ENCODE measurements at regions not wholly inside any gene's neighbourhood (a gene's known extent, or its start where the extent isn't known, plus 50 kb on each side); places are given as distances from the start of the nearest gene placed in this dataset.
"Not testable (repeated sequence)": the region's sequence is repeated elsewhere in the genome, so short reads cannot be mapped to it uniquely, and the experiment has no call there.

DNA sequence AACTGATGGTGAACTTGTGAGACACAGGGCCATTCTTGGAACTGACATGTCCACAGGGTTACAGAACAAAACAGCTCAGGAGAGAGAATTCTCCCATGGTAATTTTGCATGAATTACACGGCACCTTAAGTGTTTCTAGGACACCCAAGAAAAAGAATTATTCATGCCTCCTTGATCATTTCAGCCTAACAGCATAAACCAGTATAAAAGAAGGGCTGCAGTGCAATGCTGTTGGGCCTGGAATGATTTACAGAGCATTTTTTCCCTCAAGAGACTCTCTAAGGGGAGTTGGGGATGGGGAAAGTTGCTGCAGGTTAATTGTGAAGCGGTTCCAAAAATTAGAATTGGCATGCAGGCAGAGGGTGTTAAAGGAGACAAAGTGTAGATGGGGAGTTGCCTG, 136.4 kb upstream of the FBXL7 start:
- H3K4me1 ChIP-seq (ENCODE audit: control insufficient read depth, extremely low read depth, insufficient read depth, low read length): no peaks in the 10 kb centered on the region
- H3K79me2 ChIP-seq (ENCODE audit: control insufficient read depth, insufficient read depth, low read length): no peaks in the 10 kb centered on the region
- DNase-seq (ENCODE audit: low read depth, low spot score) (no peak), FAIRE-seq (no peak)
- H3K9ac ChIP-seq (ENCODE audit: control insufficient read depth, extremely low read depth, insufficient read depth, low read length): no peak overlapping the region
- H2AFZ ChIP-seq (ENCODE audit: control insufficient read depth, low read length): no peak overlapping the region
- H3K36me3 ChIP-seq (ENCODE audit: control insufficient read depth in 2 of 2, extremely low read depth in 1 of 2, insufficient read depth in 2 of 2, low read length in 2 of 2): no peaks in the 10 kb centered on the region
- TF ChIP-seq, protein P1, sequence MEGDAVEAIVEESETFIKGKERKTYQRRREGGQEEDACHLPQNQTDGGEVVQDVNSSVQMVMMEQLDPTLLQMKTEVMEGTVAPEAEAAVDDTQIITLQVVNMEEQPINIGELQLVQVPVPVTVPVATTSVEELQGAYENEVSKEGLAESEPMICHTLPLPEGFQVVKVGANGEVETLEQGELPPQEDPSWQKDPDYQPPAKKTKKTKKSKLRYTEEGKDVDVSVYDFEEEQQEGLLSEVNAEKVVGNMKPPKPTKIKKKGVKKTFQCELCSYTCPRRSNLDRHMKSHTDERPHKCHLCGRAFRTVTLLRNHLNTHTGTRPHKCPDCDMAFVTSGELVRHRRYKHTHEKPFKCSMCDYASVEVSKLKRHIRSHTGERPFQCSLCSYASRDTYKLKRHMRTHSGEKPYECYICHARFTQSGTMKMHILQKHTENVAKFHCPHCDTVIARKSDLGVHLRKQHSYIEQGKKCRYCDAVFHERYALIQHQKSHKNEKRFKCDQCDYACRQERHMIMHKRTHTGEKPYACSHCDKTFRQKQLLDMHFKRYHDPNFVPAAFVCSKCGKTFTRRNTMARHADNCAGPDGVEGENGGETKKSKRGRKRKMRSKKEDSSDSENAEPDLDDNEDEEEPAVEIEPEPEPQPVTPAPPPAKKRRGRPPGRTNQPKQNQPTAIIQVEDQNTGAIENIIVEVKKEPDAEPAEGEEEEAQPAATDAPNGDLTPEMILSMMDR (optimal IDR thresholded peaks at IDR 0.05 in 1 of 3, IDR thresholded peaks at IDR 0.05 in 1 of 3, conservative IDR thresholded peaks at IDR 0.05 in 1 of 3; ENCODE audit: extremely low read depth in 1 of 3, insufficient read depth in 2 of 3, low read length in 3 of 3): no peak
- TF ChIP-seq EZH2 (IDR thresholded peaks at IDR 0.05; ENCODE audit: low read length): no peak
- no peak overlapping the region for H3K4me3 ChIP-seq (ENCODE audit: control insufficient read depth in 2 of 3, extremely low read depth in 1 of 3, insufficient read depth in 2 of 3, low read depth in 1 of 3, low read length in 3 of 3)
- no peaks in the 10 kb centered on the region for H3K9me1 ChIP-seq (ENCODE audit: control insufficient read depth, extremely low read depth, insufficient read depth, low read length)
- dilution Hi-C loops (cut with MboI; ENCODE audit: extremely low pct_ligation_motif_present, low sequenced_read_pairs): no loop called here
- no peak overlapping the region for H3K27ac ChIP-seq (ENCODE audit: control insufficient read depth, insufficient read depth, low read length)
- H3K4me2 ChIP-seq (ENCODE audit: control insufficient read depth, extremely low read depth, insufficient read depth, low read depth, low read length): no peak overlapping the region
- no peaks in the 10 kb centered on the region for H4K20me1 ChIP-seq (ENCODE audit: control insufficient read depth, extremely low read depth, insufficient read depth, low read length)
- H3K9me3 ChIP-seq (ENCODE audit: control insufficient read depth, low read depth, low read length): no peaks in the 10 kb centered on the region
- H3K27me3 ChIP-seq (ENCODE audit: control insufficient read depth, extremely low read depth, insufficient read depth, low read length): no peaks in the 10 kb centered on the region

GRCh38 chr5:15357092-15357453, 142.9 kb upstream of the FBXL7 start:
- H4K20me1 ChIP-seq (ENCODE audit: control insufficient read depth, extremely low read depth, insufficient read depth, low read length); H3K27ac ChIP-seq (ENCODE audit: control insufficient read depth, insufficient read depth, low read length); H3K9me1 ChIP-seq (ENCODE audit: control insufficient read depth, extremely low read depth, insufficient read depth, low read length); H3K9ac ChIP-seq (ENCODE audit: control insufficient read depth, extremely low read depth, insufficient read depth, low read length); H3K27me3 ChIP-seq (ENCODE audit: control insufficient read depth, extremely low read depth, insufficient read depth, low read length); H3K79me2 ChIP-seq (ENCODE audit: control insufficient read depth, insufficient read depth, low read length); H3K4me1 ChIP-seq (ENCODE audit: control insufficient read depth, extremely low read depth, insufficient read depth, low read length); DNase-seq (ENCODE audit: low read depth, low spot score); H3K9me3 ChIP-seq (ENCODE audit: control insufficient read depth, low read depth, low read length); dilution Hi-C loops (cut with MboI; ENCODE audit: extremely low pct_ligation_motif_present, low sequenced_read_pairs); FAIRE-seq; H3K36me3 ChIP-seq (ENCODE audit: control insufficient read depth in 2 of 2, extremely low read depth in 1 of 2, insufficient read depth in 2 of 2, low read length in 2 of 2); H3K4me2 ChIP-seq (ENCODE audit: control insufficient read depth, extremely low read depth, insufficient read depth, low read depth, low read length); H3K4me3 ChIP-seq (ENCODE audit: control insufficient read depth in 2 of 3, extremely low read depth in 1 of 3, insufficient read depth in 2 of 3, low read depth in 1 of 3, low read length in 3 of 3); H2AFZ ChIP-seq (ENCODE audit: control insufficient read depth, low read length): not testable (repeated sequence)

GRCh38 chr5:15356308-15357091, 143.5 kb upstream of the FBXL7 start:
- H3K27ac ChIP-seq (ENCODE audit: control insufficient read depth, insufficient read depth, low read length); H3K9me3 ChIP-seq (ENCODE audit: control insufficient read depth, low read depth, low read length); FAIRE-seq; DNase-seq (ENCODE audit: low read depth, low spot score); H3K9me1 ChIP-seq (ENCODE audit: control insufficient read depth, extremely low read depth, insufficient read depth, low read length); H3K36me3 ChIP-seq (ENCODE audit: control insufficient read depth in 2 of 2, extremely low read depth in 1 of 2, insufficient read depth in 2 of 2, low read length in 2 of 2); H4K20me1 ChIP-seq (ENCODE audit: control insufficient read depth, extremely low read depth, insufficient read depth, low read length); H3K4me3 ChIP-seq (ENCODE audit: control insufficient read depth in 2 of 3, extremely low read depth in 1 of 3, insufficient read depth in 2 of 3, low read depth in 1 of 3, low read length in 3 of 3); H3K27me3 ChIP-seq (ENCODE audit: control insufficient read depth, extremely low read depth, insufficient read depth, low read length); dilution Hi-C loops (cut with MboI; ENCODE audit: extremely low pct_ligation_motif_present, low sequenced_read_pairs); H3K9ac ChIP-seq (ENCODE audit: control insufficient read depth, extremely low read depth, insufficient read depth, low read length); H2AFZ ChIP-seq (ENCODE audit: control insufficient read depth, low read length); H3K4me1 ChIP-seq (ENCODE audit: control insufficient read depth, extremely low read depth, insufficient read depth, low read length); H3K79me2 ChIP-seq (ENCODE audit: control insufficient read depth, insufficient read depth, low read length); H3K4me2 ChIP-seq (ENCODE audit: control insufficient read depth, extremely low read depth, insufficient read depth, low read depth, low read length): not testable (repeated sequence)
